GM12873 (cell line): ENCODE measurements at regions not wholly inside any gene's neighbourhood (a gene's known extent, or its start where the extent isn't known, plus 50 kb on each side); places are given as distances from the start of the nearest gene placed in this dataset.

ENCODE experiments used
- TF ChIP-seq, protein P1 (sequence below): IDR thresholded peaks from 2 replicates; pipeline ENCODE4 v1.5.1; 2012; ENCODE audit warnings: low read depth, mild to moderate bottlenecking, moderate library complexity, low read length, control low read depth; ENCODE audit not compliant: insufficient read depth; ENCODE audit errors: missing control alignments

DNA sequence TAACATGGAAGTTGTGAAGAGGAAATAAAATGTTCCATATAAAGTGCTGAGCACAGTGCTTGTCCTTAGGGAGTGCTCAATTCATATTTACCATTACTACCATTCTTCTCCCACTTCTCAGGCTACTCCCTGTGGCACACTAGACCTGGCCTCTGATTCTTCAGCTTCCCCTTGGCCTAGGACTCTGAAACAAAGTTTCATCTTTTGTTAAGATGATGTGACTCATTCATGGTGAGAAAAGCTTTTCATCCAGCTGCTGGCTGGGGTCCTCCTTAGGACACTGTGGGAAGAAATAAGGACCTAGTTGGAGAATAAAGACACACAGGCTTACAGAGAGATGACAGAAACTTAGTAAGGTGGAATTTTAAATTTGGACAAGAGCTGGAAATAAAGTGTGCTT is 314.8 kb downstream of the CDC5L start:
- TF ChIP-seq, protein P1, sequence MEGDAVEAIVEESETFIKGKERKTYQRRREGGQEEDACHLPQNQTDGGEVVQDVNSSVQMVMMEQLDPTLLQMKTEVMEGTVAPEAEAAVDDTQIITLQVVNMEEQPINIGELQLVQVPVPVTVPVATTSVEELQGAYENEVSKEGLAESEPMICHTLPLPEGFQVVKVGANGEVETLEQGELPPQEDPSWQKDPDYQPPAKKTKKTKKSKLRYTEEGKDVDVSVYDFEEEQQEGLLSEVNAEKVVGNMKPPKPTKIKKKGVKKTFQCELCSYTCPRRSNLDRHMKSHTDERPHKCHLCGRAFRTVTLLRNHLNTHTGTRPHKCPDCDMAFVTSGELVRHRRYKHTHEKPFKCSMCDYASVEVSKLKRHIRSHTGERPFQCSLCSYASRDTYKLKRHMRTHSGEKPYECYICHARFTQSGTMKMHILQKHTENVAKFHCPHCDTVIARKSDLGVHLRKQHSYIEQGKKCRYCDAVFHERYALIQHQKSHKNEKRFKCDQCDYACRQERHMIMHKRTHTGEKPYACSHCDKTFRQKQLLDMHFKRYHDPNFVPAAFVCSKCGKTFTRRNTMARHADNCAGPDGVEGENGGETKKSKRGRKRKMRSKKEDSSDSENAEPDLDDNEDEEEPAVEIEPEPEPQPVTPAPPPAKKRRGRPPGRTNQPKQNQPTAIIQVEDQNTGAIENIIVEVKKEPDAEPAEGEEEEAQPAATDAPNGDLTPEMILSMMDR: no peak

DNA sequence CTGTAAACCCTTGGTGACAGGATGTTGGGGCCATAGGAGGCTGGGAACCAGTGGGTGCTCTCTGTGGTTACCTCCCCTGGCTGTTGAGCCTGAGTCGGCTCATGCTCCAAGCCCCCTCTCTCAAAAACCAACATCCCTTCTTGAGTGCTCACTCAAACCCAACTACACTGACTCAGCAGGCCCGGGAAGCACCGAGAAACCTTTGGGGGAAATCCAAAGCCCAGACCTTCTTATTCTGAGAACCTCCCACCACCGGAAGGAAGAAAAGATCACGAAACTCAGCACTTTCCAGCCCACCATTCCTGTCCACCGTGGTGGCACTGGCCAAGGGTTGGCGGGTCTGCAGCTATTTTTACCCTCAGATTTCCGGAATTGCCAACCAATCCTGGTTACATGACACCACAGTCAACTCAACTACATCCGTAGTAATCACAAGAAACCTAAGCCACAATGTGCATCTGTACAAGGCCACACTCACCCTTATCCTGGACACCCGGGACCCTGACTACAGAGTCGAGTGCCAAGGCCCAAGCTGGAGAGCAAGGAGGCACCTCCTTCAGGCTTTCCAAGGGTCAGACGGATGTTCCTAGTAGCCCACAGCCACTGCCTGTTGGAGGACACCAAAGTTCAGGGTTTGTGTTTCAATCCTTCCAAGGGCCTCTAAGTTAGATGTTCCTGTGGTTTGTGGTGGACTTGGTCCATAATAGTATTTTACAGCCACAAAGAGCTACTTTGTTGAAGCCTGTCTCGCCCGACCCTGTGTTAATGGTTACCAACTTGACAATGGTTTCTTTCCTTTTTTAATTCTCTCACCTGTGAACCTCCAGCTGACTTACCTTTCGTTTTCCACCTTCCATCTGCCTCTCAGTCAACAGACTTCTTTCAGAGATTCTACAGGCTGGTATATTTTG is 317.0 kb downstream of the CDC5L start:
- TF ChIP-seq, protein P1: no peak

DNA sequence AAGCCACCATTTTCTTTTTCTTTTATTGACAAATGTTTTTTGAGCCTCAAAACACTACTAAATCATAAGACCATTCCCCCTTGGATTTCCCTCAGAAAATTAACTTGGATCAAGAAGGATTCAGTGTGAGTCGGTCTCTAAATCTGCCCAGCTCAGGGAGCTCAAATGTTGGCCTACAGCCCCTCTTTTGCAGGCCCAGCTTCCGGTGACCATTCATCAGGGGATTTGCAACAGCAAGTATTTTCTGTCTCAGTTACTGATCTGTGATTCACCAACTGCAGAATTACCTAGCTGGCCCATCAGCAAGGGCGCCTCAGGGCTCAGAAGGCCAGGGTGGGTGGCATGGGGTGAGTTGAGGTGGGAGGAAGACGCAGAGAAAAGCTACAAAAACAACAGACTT is 318.1 kb downstream of the CDC5L start:
- TF ChIP-seq, protein P1: no peak

DNA sequence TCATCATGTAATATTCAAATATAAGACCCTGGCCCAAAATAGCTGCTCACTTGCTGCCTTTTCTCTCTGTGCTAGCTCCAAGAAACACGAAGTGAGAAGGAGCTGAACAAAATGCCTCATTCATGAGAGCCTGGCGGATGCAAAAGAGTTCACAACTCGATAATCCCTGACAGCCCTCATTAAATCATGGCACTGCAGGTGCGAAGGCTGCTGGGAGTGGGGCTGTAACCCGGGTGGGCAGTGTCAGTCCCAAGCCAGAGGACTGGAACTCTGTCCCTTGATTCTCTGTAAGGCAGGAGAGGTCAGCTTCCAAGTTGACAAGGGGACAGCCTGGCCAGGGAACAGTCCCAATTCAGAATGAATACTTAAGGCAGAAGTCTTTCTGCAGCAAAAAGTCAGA is 318.5 kb downstream of the CDC5L start:
- TF ChIP-seq, protein P1: no peak

DNA sequence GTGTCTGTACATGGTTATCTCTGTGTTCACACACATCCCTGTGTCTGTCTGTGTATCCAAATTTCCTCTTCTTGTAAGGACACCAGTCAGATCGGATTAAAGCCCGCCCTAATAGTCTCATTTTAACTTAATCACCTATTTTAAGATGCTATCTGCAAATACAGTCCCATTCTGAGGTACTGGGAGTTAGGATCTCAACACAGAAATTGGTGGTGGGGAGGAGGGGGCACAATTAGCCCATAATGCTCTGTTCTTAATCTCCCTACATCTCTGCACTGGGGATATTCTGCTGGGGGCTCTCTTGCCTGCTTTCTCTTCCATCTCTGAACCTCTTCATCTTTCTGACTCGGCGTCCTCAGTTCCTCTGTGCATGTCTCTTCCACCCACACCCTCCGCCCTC is 320.7 kb downstream of the CDC5L start:
- TF ChIP-seq, protein P1: no peak

DNA sequence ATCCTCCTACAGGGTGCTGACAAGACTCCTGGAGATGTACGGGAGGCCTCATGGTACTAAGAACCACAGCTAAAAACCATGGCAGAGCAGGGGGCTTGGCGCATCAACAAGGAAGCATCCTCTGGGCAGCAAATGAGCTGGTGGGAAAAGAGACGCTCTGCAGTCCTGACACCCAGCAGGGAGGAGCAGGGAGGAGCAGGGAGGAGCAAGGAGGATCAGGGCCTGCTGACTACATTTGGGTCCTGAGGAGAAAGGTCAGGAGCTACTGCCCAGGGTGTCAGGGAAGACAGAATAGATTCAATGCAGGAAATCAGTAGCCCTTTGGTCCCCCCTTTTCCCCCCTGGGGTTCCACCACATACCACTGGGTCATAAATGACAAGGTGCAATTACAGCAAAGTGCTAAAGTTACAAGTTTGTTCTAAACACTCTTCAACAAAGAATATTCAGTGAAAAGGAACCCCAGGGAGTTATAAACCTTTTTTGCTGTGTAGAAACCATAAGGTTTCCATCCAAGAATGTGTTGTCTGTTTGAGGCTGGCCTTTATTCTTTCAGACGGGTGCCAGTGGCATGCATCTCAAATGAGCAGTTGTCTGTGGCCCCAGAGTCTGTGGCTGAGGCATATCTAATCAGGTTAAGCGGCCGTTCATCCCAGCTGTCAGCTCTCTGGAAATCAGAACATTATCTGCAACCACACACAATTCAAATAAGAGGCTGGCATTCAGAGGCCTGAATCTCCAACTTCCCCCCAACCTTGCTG is 325.0 kb downstream of the CDC5L start:
- TF ChIP-seq, protein P1: no peak

DNA sequence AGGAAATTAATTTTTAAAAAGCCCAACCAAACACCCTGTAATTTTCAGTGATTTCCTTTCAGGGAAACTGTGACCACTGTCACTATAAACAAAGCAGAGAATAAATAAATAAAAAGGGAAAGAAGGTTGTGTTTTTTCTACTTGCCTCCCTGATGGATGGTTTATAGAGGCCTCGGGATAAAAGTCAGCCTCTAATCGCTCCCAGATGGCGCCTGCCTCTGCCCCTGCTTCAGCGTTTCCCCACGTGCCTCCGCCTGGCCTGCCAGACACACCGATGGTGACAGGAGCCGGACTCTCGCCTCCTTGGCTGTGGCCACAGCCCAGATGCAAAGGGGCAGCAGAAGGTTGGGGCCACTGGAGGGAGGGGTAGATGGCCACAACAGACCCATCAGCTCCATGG is 327.7 kb downstream of the CDC5L start:
- TF ChIP-seq, protein P1: no peak
